MM.1S (cell line): ENCODE measurements at regions not wholly inside any gene's neighbourhood (a gene's known extent, or its start where the extent isn't known, plus 50 kb on each side); places are given as distances from the start of the nearest gene placed in this dataset.
"Not testable (repeated sequence)": the region's sequence is repeated elsewhere in the genome, so short reads cannot be mapped to it uniquely, and the experiment has no call there.

Source experiments
- DNase-seq: peaks from one replicate; pipeline ENCODE4 v3.0.0-alpha.2; 2015
- H2AFZ ChIP-seq: fragments of 300-600 bp; sonication (generic); 2 replicates; pipeline ENCODE4 v1.6.0; 2016; ENCODE audit warnings: antibody characterized with exemption, low read length
- H3F3A ChIP-seq: fragments of 300-600 bp; sonication (generic); 2 replicates; pipeline ENCODE4 v1.6.1; 2016; ENCODE audit warnings: mild to moderate bottlenecking, antibody characterized with exemption, low read length, moderate library complexity, mixed read lengths; ENCODE audit not compliant: insufficient read depth
- H3K27ac ChIP-seq: fragments of 300-600 bp; sonication (generic); 2 replicates; pipeline ENCODE4 v1.5.1; 2016; ENCODE audit warnings: mild to moderate bottlenecking, low read length
- H3K27me3 ChIP-seq: fragments of 300-600 bp; sonication (generic); replicated peaks from 2 replicates; pipeline ENCODE4 v1.6.0; 2016; ENCODE audit warnings: low read length; ENCODE audit not compliant: insufficient read depth
- H3K36me3 ChIP-seq: fragments of 300-600 bp; sonication (generic); replicated peaks from 2 replicates; pipeline ENCODE4 v1.6.1; 2016; ENCODE audit warnings: mild to moderate bottlenecking, low read length, mixed read lengths; ENCODE audit not compliant: insufficient read depth
- H3K4me1 ChIP-seq: fragments of 300-600 bp; sonication (generic); 2 replicates; pipeline ENCODE4 v1.6.1; 2016; ENCODE audit warnings: low read length, mixed read lengths
- H3K4me2 ChIP-seq: fragments of 300-600 bp; sonication (generic); 2 replicates; pipeline ENCODE4 v1.6.0; 2016; ENCODE audit warnings: low read depth, low read length
- H3K4me3 ChIP-seq: fragments of 300-600 bp; sonication (generic); 2 replicates; pipeline ENCODE4 v1.5.1; 2016; ENCODE audit warnings: low read length, mixed read lengths
- H3K79me2 ChIP-seq: fragments of 300-600 bp; sonication (generic); 2 replicates; pipeline ENCODE4 v1.6.1; 2016; ENCODE audit warnings: mixed run types, low read length, mixed read lengths
- H3K9ac ChIP-seq: fragments of 300-600 bp; sonication (generic); 2 replicates; pipeline ENCODE4 v1.6.1; 2016; ENCODE audit warnings: low read length, mixed read lengths
- H3K9me2 ChIP-seq: fragments of 300-600 bp; sonication (generic); replicated peaks from 2 replicates; pipeline ENCODE4 v1.6.1; 2016; ENCODE audit warnings: mild to moderate bottlenecking, low read length, mixed read lengths; ENCODE audit not compliant: insufficient read depth
- H3K9me3 ChIP-seq: fragments of 300-600 bp; sonication (generic); replicated peaks from 2 replicates; pipeline ENCODE4 v1.6.1; 2016; ENCODE audit warnings: mild to moderate bottlenecking, low read length, mixed read lengths; ENCODE audit not compliant: insufficient read depth
- H4K20me1 ChIP-seq: fragments of 300-600 bp; sonication (generic); 2 replicates; pipeline ENCODE4 v1.6.1; 2016; ENCODE audit warnings: mild to moderate bottlenecking, low read length, moderate library complexity, mixed read lengths; ENCODE audit not compliant: insufficient read depth
- CTCF ChIP-seq: fragments of 300-600 bp; sonication (generic); IDR thresholded peaks from 2 replicates; pipeline ENCODE4 v1.5.1; 2016; ENCODE audit warnings: antibody characterized with exemption, low read length, mixed read lengths
- EZH2 ChIP-seq: fragments of 300-600 bp; sonication (generic); optimal IDR thresholded peaks from 2 replicates; pipeline ENCODE3; 2017; ENCODE audit warnings: low read depth, mild to moderate bottlenecking, antibody characterized with exemption, low read length, mixed read lengths
- EZH2phosphoT487 ChIP-seq: fragments of 300-600 bp; sonication (generic); IDR thresholded peaks from 2 replicates; pipeline ENCODE4 v1.6.1; 2018; ENCODE audit warnings: antibody characterized with exemption, low read length

DNA sequence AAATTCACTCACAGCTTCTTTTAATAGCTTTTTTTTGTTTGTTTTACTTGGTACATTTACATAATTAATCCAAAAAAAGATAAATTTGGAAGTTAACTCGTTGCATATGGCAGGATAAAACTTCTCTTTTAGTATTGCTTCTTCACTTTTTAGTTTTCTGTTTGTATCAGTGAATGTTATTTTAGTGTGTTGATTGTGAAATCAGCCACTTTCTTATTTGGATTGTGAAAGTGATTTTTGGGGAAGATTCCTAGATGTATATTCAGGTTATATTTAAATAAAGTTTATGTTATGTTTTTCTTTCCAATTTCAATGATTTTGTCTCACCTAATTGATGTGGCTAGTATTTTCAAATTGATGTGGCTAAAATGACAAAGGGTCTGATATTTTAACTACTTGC, 693.9 kb upstream of the MGAT4C start:
- Histone ChIP-seq H3K9me3 (no peaks in the 10 kb centered on the region), H3K36me3 (no peaks in the 10 kb centered on the region), H2AFZ (no peak overlapping the region), H3K9me2 (no peaks in the 10 kb centered on the region), H3K4me2 (no peak overlapping the region), H3F3A (no peaks in the 10 kb centered on the region), H3K79me2 (no peaks in the 10 kb centered on the region), H4K20me1 (no peaks in the 10 kb centered on the region), H3K27me3 (no peaks in the 10 kb centered on the region), H3K27ac (no peak overlapping the region), H3K9ac (no peak overlapping the region), H3K4me1 (peaks cover 8% of the 10 kb centered on the region; the same call in 1 of the 2 replicates), H3K4me3 (no peak overlapping the region)
- no peak for DNase-seq
- TF ChIP-seq EZH2phosphoT487 = no peak
- no peak for TF ChIP-seq CTCF

DNA sequence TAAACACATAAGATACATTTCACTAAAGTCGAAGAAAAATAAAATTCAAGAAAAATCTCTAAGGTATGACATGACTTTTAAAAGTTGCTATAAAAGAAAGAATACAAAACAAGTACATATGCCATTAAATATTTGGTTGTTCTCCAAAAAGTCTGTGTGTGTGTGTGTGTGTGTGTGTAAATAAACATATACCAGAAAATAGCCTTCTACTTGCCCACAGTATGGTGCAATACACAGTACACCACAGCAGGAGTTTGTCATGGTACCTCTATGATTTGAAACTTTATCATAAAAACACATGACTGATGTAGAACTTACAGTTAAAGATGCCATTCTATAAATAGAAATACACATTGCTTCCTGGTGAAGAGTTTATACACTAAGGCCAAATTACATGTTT, 692.7 kb upstream of the MGAT4C start:
- Histone ChIP-seq H3K27me3 (no peaks in the 10 kb centered on the region), H3K36me3 (no peaks in the 10 kb centered on the region), H3K4me2 (no peak overlapping the region), H3K27ac (no peak overlapping the region), H3K4me3 (no peak overlapping the region), H3K79me2 (no peaks in the 10 kb centered on the region), H3F3A (no peaks in the 10 kb centered on the region), H3K4me1 (0 out of 2 replicates have a peak, but pooled peaks cover under 1% of the 10 kb centered on the region), H3K9ac (no peak overlapping the region), H4K20me1 (no peaks in the 10 kb centered on the region), H3K9me3 (no peaks in the 10 kb centered on the region), H3K9me2 (no peaks in the 10 kb centered on the region), H2AFZ (no peak overlapping the region)
- no peak for TF ChIP-seq CTCF
- no peak for TF ChIP-seq EZH2
- TF ChIP-seq EZH2phosphoT487 = no peak
- no peak for DNase-seq

GRCh38 chr12:86945685-86946196, 689.5 kb upstream of the MGAT4C start:
- Histone ChIP-seq H3K9me2 (no peaks in the 10 kb centered on the region), H3K4me2 (no peak overlapping the region)
- no peak for DNase-seq

DNA sequence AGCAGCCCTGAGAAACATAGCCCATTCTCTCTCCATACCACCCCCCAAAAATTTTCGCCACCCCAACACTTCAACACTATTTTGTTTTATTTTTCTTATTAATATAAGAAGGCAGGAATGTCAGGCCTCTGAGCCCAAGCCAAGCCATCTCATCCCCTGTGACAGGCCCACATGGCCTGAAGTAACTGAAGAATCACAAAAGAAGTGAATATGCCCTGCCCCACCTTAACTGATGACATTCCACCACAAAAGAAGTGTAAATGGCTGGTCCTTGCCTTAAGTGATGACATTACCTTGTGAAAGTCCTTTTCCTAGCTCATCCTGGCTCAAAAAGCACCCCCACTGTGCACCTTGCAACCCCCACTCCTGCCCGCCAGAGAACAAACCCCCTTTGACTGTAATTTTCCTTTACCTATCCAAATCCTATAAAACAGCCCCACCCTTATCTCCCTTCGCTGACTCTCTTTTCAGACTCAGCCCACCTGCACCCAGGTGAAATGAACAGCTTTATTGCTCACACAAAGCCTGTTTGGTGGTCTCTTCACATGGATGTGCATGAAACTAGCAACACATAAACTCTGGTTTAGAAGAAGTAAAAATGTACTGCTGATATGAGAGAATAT, 688.1 kb upstream of the MGAT4C start:
- not testable (repeated sequence) for H4K20me1 ChIP-seq, H3K9me3 ChIP-seq, H3K36me3 ChIP-seq, H3K4me3 ChIP-seq, H2AFZ ChIP-seq, DNase-seq, H3F3A ChIP-seq, H3K4me2 ChIP-seq, H3K9ac ChIP-seq, H3K27ac ChIP-seq, H3K4me1 ChIP-seq, H3K9me2 ChIP-seq, H3K27me3 ChIP-seq, H3K79me2 ChIP-seq

More at GRCh38 chr12:86945685-86946196, 689.5 kb upstream of the MGAT4C start:
- no peak overlapping the region for H3K9ac ChIP-seq
- no peaks in the 10 kb centered on the region for H3K4me1 ChIP-seq
- H3K79me2 ChIP-seq = no peaks in the 10 kb centered on the region
- no peaks in the 10 kb centered on the region for H3K27me3 ChIP-seq
- no peaks in the 10 kb centered on the region for H3K9me3 ChIP-seq
- no peak overlapping the region for H3K27ac ChIP-seq
- no peak overlapping the region for H2AFZ ChIP-seq
- H4K20me1 ChIP-seq = no peaks in the 10 kb centered on the region
- no peak for TF ChIP-seq EZH2phosphoT487
- TF ChIP-seq EZH2 = no peak
- no peak for TF ChIP-seq CTCF
- no peaks in the 10 kb centered on the region for H3K36me3 ChIP-seq
- H3F3A ChIP-seq = no peaks in the 10 kb centered on the region
- no peak overlapping the region for H3K4me3 ChIP-seq
